WTC11 (cell line): ENCODE measurements at regions not wholly inside any gene's neighbourhood (a gene's known extent, or its start where the extent isn't known, plus 50 kb on each side); places are given as distances from the start of the nearest gene placed in this dataset.

ENCODE experiments used
- ATF1 ChIP-seq: sonication (generic); formaldehyde crosslinking; IDR thresholded peaks from 2 replicates; pipeline ENCODE4 v1.8.1; 2023; ENCODE audit warnings: mild to moderate bottlenecking, moderate library complexity, missing genetic modification reagents
- FOXJ3 ChIP-seq: sonication (generic); formaldehyde crosslinking; IDR thresholded peaks from 2 replicates; pipeline ENCODE4 v1.9.0; 2021; ENCODE audit warnings: missing genetic modification reagents, mild to moderate bottlenecking, borderline replicate concordance
- FOXK1 ChIP-seq: sonication (generic); formaldehyde crosslinking; IDR thresholded peaks from 2 replicates; pipeline ENCODE4 v1.8.0; 2022; ENCODE audit warnings: mild to moderate bottlenecking, moderate library complexity, missing genetic modification reagents
- FOXP1 ChIP-seq: sonication (generic); formaldehyde crosslinking; IDR thresholded peaks from 2 replicates; pipeline ENCODE4 v1.8.0; 2022; ENCODE audit warnings: missing genetic modification reagents, mild to moderate bottlenecking, moderate library complexity, borderline replicate concordance
- GABPB1 ChIP-seq: sonication (generic); formaldehyde crosslinking; IDR thresholded peaks from 2 replicates; pipeline ENCODE4 v1.8.1; 2023; ENCODE audit warnings: mild to moderate bottlenecking, missing genetic modification reagents
- RELA ChIP-seq: sonication (generic); formaldehyde crosslinking; IDR thresholded peaks from 2 replicates; pipeline ENCODE4 v1.8.1; 2022; ENCODE audit warnings: missing genetic modification reagents, mild to moderate bottlenecking, borderline replicate concordance
- TEAD1 ChIP-seq: sonication (generic); formaldehyde crosslinking; IDR thresholded peaks from 2 replicates; pipeline ENCODE4 v1.8.0; 2022; ENCODE audit warnings: mild to moderate bottlenecking, missing genetic modification reagents
- TEAD4 ChIP-seq: sonication (generic); formaldehyde crosslinking; IDR thresholded peaks from 2 replicates; pipeline ENCODE4 v1.8.0; 2022; ENCODE audit warnings: mild to moderate bottlenecking, missing genetic modification reagents
- TP53 ChIP-seq: sonication (generic); formaldehyde crosslinking; IDR thresholded peaks from 2 replicates; pipeline ENCODE4 v1.8.1; 2023; ENCODE audit warnings: mild to moderate bottlenecking, missing genetic modification reagents
- TF ChIP-seq, protein P1 (sequence below): fragments of 200-600 bp; IDR thresholded peaks from 2 replicates; pipeline ENCODE4 v1.8.0; 2022; ENCODE audit warnings: antibody characterized with exemption
- TF ChIP-seq, protein P2 (sequence below): sonication (generic); formaldehyde crosslinking; IDR thresholded peaks from 2 replicates; pipeline ENCODE4 v1.8.1; 2022; ENCODE audit warnings: missing genetic modification reagents, borderline replicate concordance

- TF ChIP-seq, protein P1, sequence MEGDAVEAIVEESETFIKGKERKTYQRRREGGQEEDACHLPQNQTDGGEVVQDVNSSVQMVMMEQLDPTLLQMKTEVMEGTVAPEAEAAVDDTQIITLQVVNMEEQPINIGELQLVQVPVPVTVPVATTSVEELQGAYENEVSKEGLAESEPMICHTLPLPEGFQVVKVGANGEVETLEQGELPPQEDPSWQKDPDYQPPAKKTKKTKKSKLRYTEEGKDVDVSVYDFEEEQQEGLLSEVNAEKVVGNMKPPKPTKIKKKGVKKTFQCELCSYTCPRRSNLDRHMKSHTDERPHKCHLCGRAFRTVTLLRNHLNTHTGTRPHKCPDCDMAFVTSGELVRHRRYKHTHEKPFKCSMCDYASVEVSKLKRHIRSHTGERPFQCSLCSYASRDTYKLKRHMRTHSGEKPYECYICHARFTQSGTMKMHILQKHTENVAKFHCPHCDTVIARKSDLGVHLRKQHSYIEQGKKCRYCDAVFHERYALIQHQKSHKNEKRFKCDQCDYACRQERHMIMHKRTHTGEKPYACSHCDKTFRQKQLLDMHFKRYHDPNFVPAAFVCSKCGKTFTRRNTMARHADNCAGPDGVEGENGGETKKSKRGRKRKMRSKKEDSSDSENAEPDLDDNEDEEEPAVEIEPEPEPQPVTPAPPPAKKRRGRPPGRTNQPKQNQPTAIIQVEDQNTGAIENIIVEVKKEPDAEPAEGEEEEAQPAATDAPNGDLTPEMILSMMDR = no peak
- TF ChIP-seq GABPB1 (no peak), RELA (no peak), TP53 (CRISPR knock-in tag) (no peak), TEAD4 (CRISPR knock-in tag) (no peak), FOXK1 (CRISPR knock-in tag) (no peak), FOXJ3 (CRISPR knock-in tag) (no peak), FOXP1 (CRISPR knock-in tag) (no peak), TEAD1 (CRISPR knock-in tag) (no peak), ATF1 (CRISPR knock-in tag) (no peak)
- TF ChIP-seq, protein P2, sequence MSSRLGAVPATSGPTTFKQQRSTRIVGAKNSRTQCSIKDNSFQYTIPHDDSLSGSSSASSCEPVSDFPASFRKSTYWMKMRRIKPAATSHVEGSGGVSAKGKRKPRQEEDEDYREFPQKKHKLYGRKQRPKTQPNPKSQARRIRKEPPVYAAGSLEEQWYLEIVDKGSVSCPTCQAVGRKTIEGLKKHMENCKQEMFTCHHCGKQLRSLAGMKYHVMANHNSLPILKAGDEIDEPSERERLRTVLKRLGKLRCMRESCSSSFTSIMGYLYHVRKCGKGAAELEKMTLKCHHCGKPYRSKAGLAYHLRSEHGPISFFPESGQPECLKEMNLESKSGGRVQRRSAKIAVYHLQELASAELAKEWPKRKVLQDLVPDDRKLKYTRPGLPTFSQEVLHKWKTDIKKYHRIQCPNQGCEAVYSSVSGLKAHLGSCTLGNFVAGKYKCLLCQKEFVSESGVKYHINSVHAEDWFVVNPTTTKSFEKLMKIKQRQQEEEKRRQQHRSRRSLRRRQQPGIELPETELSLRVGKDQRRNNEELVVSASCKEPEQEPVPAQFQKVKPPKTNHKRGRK (CRISPR knock-in tag) = no peak
Observed at GRCh38 chr3:104521606-104522336, 844.9 kb upstream of the ALCAM start.
